ENCODE measurements at regions not wholly inside any gene's neighbourhood (a gene's known extent, or its start where the extent isn't known, plus 50 kb on each side); places are given as distances from the start of the nearest gene placed in this dataset.

DNA sequence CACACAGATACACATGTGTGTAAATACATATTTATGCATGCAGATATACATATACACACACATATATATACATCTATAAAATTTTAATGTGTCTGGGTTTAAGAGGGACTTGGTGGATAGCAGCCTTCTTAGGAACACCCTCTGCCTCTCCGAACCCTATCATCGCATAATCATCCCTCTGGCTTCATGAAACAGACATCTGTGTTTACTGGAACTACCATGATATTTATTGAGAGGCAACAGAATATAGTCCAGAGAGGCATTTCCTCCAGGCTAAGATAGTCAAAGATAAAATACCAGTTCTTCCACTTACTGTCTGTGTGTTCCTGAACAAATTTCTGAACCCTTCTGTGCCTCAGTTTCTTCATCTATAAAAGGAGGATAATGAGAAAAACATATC is 239.0 kb upstream of the FANCL start:
- no peak for TF ChIP-seq MYC (IDR thresholded peaks at IDR 0.05; ENCODE audit: borderline replicate concordance, low read length)
- TF ChIP-seq, protein P1, sequence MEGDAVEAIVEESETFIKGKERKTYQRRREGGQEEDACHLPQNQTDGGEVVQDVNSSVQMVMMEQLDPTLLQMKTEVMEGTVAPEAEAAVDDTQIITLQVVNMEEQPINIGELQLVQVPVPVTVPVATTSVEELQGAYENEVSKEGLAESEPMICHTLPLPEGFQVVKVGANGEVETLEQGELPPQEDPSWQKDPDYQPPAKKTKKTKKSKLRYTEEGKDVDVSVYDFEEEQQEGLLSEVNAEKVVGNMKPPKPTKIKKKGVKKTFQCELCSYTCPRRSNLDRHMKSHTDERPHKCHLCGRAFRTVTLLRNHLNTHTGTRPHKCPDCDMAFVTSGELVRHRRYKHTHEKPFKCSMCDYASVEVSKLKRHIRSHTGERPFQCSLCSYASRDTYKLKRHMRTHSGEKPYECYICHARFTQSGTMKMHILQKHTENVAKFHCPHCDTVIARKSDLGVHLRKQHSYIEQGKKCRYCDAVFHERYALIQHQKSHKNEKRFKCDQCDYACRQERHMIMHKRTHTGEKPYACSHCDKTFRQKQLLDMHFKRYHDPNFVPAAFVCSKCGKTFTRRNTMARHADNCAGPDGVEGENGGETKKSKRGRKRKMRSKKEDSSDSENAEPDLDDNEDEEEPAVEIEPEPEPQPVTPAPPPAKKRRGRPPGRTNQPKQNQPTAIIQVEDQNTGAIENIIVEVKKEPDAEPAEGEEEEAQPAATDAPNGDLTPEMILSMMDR (IDR thresholded peaks at IDR 0.05) = no peak
- no peak for TF ChIP-seq RAD21 (conservative IDR thresholded peaks at IDR 0.05 in 1 of 2, IDR thresholded peaks at IDR 0.05 in 1 of 2)
- TF ChIP-seq EP300 (IDR thresholded peaks at IDR 0.05) = no peak
- TF ChIP-seq, protein P2, sequence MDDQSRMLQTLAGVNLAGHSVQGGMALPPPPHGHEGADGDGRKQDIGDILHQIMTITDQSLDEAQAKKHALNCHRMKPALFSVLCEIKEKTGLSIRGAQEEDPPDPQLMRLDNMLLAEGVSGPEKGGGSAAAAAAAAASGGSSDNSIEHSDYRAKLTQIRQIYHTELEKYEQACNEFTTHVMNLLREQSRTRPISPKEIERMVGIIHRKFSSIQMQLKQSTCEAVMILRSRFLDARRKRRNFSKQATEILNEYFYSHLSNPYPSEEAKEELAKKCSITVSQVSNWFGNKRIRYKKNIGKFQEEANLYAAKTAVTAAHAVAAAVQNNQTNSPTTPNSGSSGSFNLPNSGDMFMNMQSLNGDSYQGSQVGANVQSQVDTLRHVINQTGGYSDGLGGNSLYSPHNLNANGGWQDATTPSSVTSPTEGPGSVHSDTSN (IDR thresholded peaks at IDR 0.05) = no peak
- TF ChIP-seq, protein P3, sequence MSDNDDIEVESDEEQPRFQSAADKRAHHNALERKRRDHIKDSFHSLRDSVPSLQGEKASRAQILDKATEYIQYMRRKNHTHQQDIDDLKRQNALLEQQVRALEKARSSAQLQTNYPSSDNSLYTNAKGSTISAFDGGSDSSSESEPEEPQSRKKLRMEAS (IDR thresholded peaks at IDR 0.05) = no peak
- TF ChIP-seq HOXB13 (CRISPR knock-in tag; IDR thresholded peaks at IDR 0.05; ENCODE audit: low read depth) = no peak
- TF ChIP-seq JUNB (IDR thresholded peaks at IDR 0.05) = no peak
- TF ChIP-seq, protein P4, sequence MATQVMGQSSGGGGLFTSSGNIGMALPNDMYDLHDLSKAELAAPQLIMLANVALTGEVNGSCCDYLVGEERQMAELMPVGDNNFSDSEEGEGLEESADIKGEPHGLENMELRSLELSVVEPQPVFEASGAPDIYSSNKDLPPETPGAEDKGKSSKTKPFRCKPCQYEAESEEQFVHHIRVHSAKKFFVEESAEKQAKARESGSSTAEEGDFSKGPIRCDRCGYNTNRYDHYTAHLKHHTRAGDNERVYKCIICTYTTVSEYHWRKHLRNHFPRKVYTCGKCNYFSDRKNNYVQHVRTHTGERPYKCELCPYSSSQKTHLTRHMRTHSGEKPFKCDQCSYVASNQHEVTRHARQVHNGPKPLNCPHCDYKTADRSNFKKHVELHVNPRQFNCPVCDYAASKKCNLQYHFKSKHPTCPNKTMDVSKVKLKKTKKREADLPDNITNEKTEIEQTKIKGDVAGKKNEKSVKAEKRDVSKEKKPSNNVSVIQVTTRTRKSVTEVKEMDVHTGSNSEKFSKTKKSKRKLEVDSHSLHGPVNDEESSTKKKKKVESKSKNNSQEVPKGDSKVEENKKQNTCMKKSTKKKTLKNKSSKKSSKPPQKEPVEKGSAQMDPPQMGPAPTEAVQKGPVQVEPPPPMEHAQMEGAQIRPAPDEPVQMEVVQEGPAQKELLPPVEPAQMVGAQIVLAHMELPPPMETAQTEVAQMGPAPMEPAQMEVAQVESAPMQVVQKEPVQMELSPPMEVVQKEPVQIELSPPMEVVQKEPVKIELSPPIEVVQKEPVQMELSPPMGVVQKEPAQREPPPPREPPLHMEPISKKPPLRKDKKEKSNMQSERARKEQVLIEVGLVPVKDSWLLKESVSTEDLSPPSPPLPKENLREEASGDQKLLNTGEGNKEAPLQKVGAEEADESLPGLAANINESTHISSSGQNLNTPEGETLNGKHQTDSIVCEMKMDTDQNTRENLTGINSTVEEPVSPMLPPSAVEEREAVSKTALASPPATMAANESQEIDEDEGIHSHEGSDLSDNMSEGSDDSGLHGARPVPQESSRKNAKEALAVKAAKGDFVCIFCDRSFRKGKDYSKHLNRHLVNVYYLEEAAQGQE (IDR thresholded peaks at IDR 0.05) = no peak
- TF ChIP-seq JUN (IDR thresholded peaks at IDR 0.05) = no peak
- TF ChIP-seq POLR2A (IDR thresholded peaks at IDR 0.05; ENCODE audit: low read length) = no peak
- TF ChIP-seq CBX8 (IDR thresholded peaks at IDR 0.05) = no peak
- TF ChIP-seq, protein P5, sequence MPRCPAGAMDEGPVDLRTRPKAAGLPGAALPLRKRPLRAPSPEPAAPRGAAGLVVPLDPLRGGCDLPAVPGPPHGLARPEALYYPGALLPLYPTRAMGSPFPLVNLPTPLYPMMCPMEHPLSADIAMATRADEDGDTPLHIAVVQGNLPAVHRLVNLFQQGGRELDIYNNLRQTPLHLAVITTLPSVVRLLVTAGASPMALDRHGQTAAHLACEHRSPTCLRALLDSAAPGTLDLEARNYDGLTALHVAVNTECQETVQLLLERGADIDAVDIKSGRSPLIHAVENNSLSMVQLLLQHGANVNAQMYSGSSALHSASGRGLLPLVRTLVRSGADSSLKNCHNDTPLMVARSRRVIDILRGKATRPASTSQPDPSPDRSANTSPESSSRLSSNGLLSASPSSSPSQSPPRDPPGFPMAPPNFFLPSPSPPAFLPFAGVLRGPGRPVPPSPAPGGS (IDR thresholded peaks at IDR 0.05) = no peak

Measured in A549 (cell line).